GM23338 (cell line): ENCODE measurements at regions not wholly inside any gene's neighbourhood (a gene's known extent, or its start where the extent isn't known, plus 50 kb on each side); places are given as distances from the start of the nearest gene placed in this dataset.

ENCODE experiments used
- ATAC-seq: fragments of 200-7000 bp; cut with Tn5 transposase; 3 replicates; pipeline ENCODE4 v1.9.1; 2020
- DNase-seq: peaks from one replicate; pipeline ENCODE4 v3.0.0-alpha.2; 2015; ENCODE audit warnings: low spot score
- H2AFZ ChIP-seq: fragments of 200-600 bp; sonication (generic); 2 replicates; pipeline ENCODE4 v1.8.0; 2016; ENCODE audit warnings: antibody characterized with exemption, mild to moderate bottlenecking, moderate library complexity
- H3F3A ChIP-seq: fragments of 200-600 bp; sonication (generic); replicated peaks from 2 replicates; pipeline ENCODE4 v1.8.0; 2017; ENCODE audit warnings: antibody characterized with exemption, mixed run types, low read depth
- H3K27ac ChIP-seq: fragments of 200-600 bp; sonication (generic); 2 replicates; pipeline ENCODE4 v1.6.1; 2016; ENCODE audit warnings: low read depth
- H3K27me3 ChIP-seq: fragments of 200-600 bp; sonication (generic); 2 replicates; pipeline ENCODE4 v1.8.0; 2016; ENCODE audit warnings: mild to moderate bottlenecking, mixed run types, moderate library complexity; ENCODE audit not compliant: insufficient read depth
- H3K36me3 ChIP-seq: fragments of 200-600 bp; sonication (generic); 2 replicates; pipeline ENCODE4 v1.8.0; 2016; ENCODE audit warnings: mild to moderate bottlenecking; ENCODE audit not compliant: insufficient read depth
- H3K4me1 ChIP-seq: fragments of 200-600 bp; sonication (generic); 2 replicates; pipeline ENCODE4 v1.8.0; 2016; ENCODE audit warnings: mild to moderate bottlenecking, moderate library complexity; ENCODE audit not compliant: insufficient read depth
- H3K4me2 ChIP-seq: fragments of 200-600 bp; sonication (generic); 2 replicates; pipeline ENCODE4 v1.7.1; 2017; ENCODE audit warnings: mixed run types
- H3K4me3 ChIP-seq: fragments of 200-600 bp; sonication (generic); 2 replicates; pipeline ENCODE4 v1.6.1; 2016; ENCODE audit warnings: mixed run types
- H3K79me2 ChIP-seq: fragments of 200-600 bp; sonication (generic); replicated peaks from 2 replicates; pipeline ENCODE4 v1.8.0; 2017; ENCODE audit warnings: mild to moderate bottlenecking; ENCODE audit not compliant: insufficient read depth
- H3K9me2 ChIP-seq: fragments of 200-600 bp; sonication (generic); 2 replicates; pipeline ENCODE4 v1.8.0; 2017; ENCODE audit not compliant: insufficient read depth
- H4K20me1 ChIP-seq: fragments of 200-600 bp; sonication (generic); replicated peaks from 2 replicates; pipeline ENCODE4 v1.8.0; 2017; ENCODE audit warnings: mild to moderate bottlenecking; ENCODE audit not compliant: insufficient read depth
- H3K27ac Mint-ChIP-seq: 2 replicates; pipeline ENCODE4 v1.8.0; 2020; ENCODE audit warnings: inconsistent platforms, mild to moderate bottlenecking, moderate library complexity, mixed read lengths
- H3K27me3 Mint-ChIP-seq: 3 replicates; pipeline ENCODE4 v1.8.0; 2022; ENCODE audit warnings: low read depth, mild to moderate bottlenecking, moderate library complexity, mixed read lengths, inconsistent platforms; ENCODE audit not compliant: insufficient read depth, poor library complexity
- H3K36me3 Mint-ChIP-seq: 3 replicates; pipeline ENCODE4 v1.8.0; 2021; ENCODE audit warnings: low read depth, mild to moderate bottlenecking, inconsistent platforms, moderate library complexity, mixed read lengths
- H3K4me1 Mint-ChIP-seq: 3 replicates; pipeline ENCODE4 v1.8.0; 2020; ENCODE audit warnings: mild to moderate bottlenecking, inconsistent platforms, mixed read lengths
- H3K4me3 Mint-ChIP-seq: 3 replicates; pipeline ENCODE4 v1.8.0; 2021; ENCODE audit warnings: moderate library complexity, mild to moderate bottlenecking, inconsistent platforms, mixed read lengths
- H3K9me3 Mint-ChIP-seq: 3 replicates; pipeline ENCODE4 v1.8.0; 2020; ENCODE audit warnings: moderate library complexity, mild to moderate bottlenecking, inconsistent platforms, mixed read lengths
- CREB1 ChIP-seq: fragments of 250-450 bp; sonication (Bioruptor Pico); IDR thresholded peaks from 2 replicates; pipeline ENCODE4 v1.5.0; 2020; ENCODE audit warnings: low read depth, mild to moderate bottlenecking, moderate library complexity
- CTCF ChIP-seq, 2 experiments: fragments of 200-600 bp in 1 of 2; sonication (generic) in 1 of 2; conservative IDR thresholded peaks; 2 replicates each; pipeline versions ENCODE4 v1.5.1 to v1.6.1; 2016 to 2017; ENCODE audit warnings: antibody characterized with exemption in 2 of 2, low read depth in 2 of 2, mild to moderate bottlenecking in 2 of 2, moderate library complexity in 1 of 2
- ETS1 ChIP-seq: IDR thresholded peaks from 2 replicates; pipeline ENCODE4 v1.6.1; 2016; ENCODE audit warnings: antibody characterized with exemption
- JUNB ChIP-seq: IDR thresholded peaks from one replicate; pipeline ENCODE4 v1.6.1; 2016; ENCODE audit warnings: antibody characterized with exemption; ENCODE audit not compliant: unreplicated experiment
- POLR2AphosphoS5 ChIP-seq: IDR thresholded peaks from 2 replicates; pipeline ENCODE4 v1.6.1; 2016; ENCODE audit warnings: antibody characterized with exemption, low read depth
- REST ChIP-seq: IDR thresholded peaks from one replicate; pipeline ENCODE4 v1.6.1; 2018; ENCODE audit warnings: antibody characterized with exemption; ENCODE audit not compliant: unreplicated experiment
- STAT1 ChIP-seq: IDR thresholded peaks from one replicate; pipeline ENCODE4 v1.6.1; 2016; ENCODE audit warnings: antibody characterized with exemption; ENCODE audit not compliant: unreplicated experiment
- ZNF114 ChIP-seq: fragments of 250-450 bp; sonication (Bioruptor Pico); IDR thresholded peaks from 2 replicates; pipeline ENCODE4 v1.5.0; 2020; ENCODE audit warnings: mild to moderate bottlenecking, moderate library complexity
- ZNF331 ChIP-seq: fragments of 250-450 bp; sonication (Bioruptor Pico); IDR thresholded peaks from 2 replicates; pipeline ENCODE4 v1.5.0; 2020; ENCODE audit warnings: low read depth, mild to moderate bottlenecking, moderate library complexity

- TF ChIP-seq ZNF331 (CRISPR knock-in tag), result no peak
- no peak for TF ChIP-seq CTCF (conservative IDR thresholded peaks at IDR 0.05; ENCODE audit: low read depth in 2 of 2)
Observed at GRCh38 chr1:98437540-98437939, 224.0 kb upstream of the SNX7 start (continued).

GRCh38 chr1:98437011-98437410, 224.5 kb upstream of the SNX7 start:
- no peaks in the 10 kb centered on the region for H3K36me3 Mint-ChIP-seq
- H3K27me3 ChIP-seq, result no peaks in the 10 kb centered on the region
- no peak overlapping the region for H3K27ac ChIP-seq
- H3K27me3 Mint-ChIP-seq, result peaks cover 3% of the 10 kb centered on the region
- H3K9me3 Mint-ChIP-seq, result no peaks in the 10 kb centered on the region
- DNase-seq (no peak), ATAC-seq (no peak)
- H3K79me2 ChIP-seq, result no peaks in the 10 kb centered on the region
- TF ChIP-seq ETS1 (no peak), ZNF114 (no peak), CREB1 (no peak), POLR2AphosphoS5 (no peak)
- H3K4me3 Mint-ChIP-seq, result no peak overlapping the region
- no peaks in the 10 kb centered on the region for H3F3A ChIP-seq
- no peaks in the 10 kb centered on the region for H4K20me1 ChIP-seq
- H3K36me3 ChIP-seq, result no peaks in the 10 kb centered on the region
- H3K9me2 ChIP-seq, result no peaks in the 10 kb centered on the region
- no peak overlapping the region for H3K27ac Mint-ChIP-seq
- no peaks in the 10 kb centered on the region for H3K4me1 ChIP-seq
- no peak overlapping the region for H3K4me2 ChIP-seq
- H2AFZ ChIP-seq, result no peak overlapping the region
- no peaks in the 10 kb centered on the region for H3K4me1 Mint-ChIP-seq
- H3K4me3 ChIP-seq, result no peak overlapping the region

GRCh38 chr1:98429965-98430443, 231.5 kb upstream of the SNX7 start:
- DNase-seq (no peak), ATAC-seq (peak; percentile 49)
- Histone ChIP-seq H3K27ac (no peak overlapping the region), H3K36me3 (no peaks in the 10 kb centered on the region), H3K4me3 (no peak overlapping the region), H3K4me2 (no peak overlapping the region), H3K9me2 (no peaks in the 10 kb centered on the region), H3K27me3 (no peaks in the 10 kb centered on the region), H2AFZ (0 out of 2 replicates have a peak overlapping the region, but pooled peaks have one; percentile 30), H4K20me1 (no peaks in the 10 kb centered on the region), H3K4me1 (no peaks in the 10 kb centered on the region; the same call in 1 of the 2 replicates), H3K79me2 (no peaks in the 10 kb centered on the region), H3F3A (no peaks in the 10 kb centered on the region)
- H3K4me3 Mint-ChIP-seq, result no peak overlapping the region
- peaks cover 5% of the 10 kb centered on the region; the same call in 2 of the 3 replicates for H3K4me1 Mint-ChIP-seq
- no peaks in the 10 kb centered on the region for H3K9me3 Mint-ChIP-seq
- H3K27ac Mint-ChIP-seq, result no peak overlapping the region
- no peaks in the 10 kb centered on the region for H3K36me3 Mint-ChIP-seq
- H3K27me3 Mint-ChIP-seq, result no peaks in the 10 kb centered on the region
- TF ChIP-seq CTCF (conservative IDR thresholded peaks at IDR 0.05; ENCODE audit: low read depth in 2 of 2) (no peak), ZNF114 (no peak), STAT1 (no peak), REST (no peak), JUNB (no peak), ETS1 (no peak)
